ENCODE measurements at regions not wholly inside any gene's neighbourhood (a gene's known extent, or its start where the extent isn't known, plus 50 kb on each side); places are given as distances from the start of the nearest gene placed in this dataset.

- no peak for TF ChIP-seq POLR2A (IDR thresholded peaks at IDR 0.05)
- no peak for TF ChIP-seq CTCF (IDR thresholded peaks at IDR 0.05)
Observed at GRCh38 chr9:26331223-26331622, 561.4 kb downstream of the CAAP1 start.
